Memory B cell (primary cell): ENCODE measurements at regions not wholly inside any gene's neighbourhood (a gene's known extent, or its start where the extent isn't known, plus 50 kb on each side); places are given as distances from the start of the nearest gene placed in this dataset.
"Not testable (repeated sequence)": the region's sequence is repeated elsewhere in the genome, so short reads cannot be mapped to it uniquely, and the experiment has no call there.

Source experiments
- ATAC-seq: fragments of 150-1000 bp; cut with Tn5 transposase; 2 replicates; pipeline ENCODE4 v1.10.0; 2021; ENCODE audit warnings: low read depth, mild to moderate bottlenecking, moderate library complexity
- DNase-seq, 2 donors: peaks; one replicate each; pipeline ENCODE4 v3.0.0; 2022; ENCODE audit warnings: low spot score in 2 of 2
- H3K27ac Mint-ChIP-seq: one replicate; pipeline ENCODE4 v1.8.0; 2022; ENCODE audit warnings: mild to moderate bottlenecking, moderate library complexity, mixed read lengths
- H3K27me3 Mint-ChIP-seq: one replicate; pipeline ENCODE4 v1.8.0; 2022; ENCODE audit warnings: mixed read lengths
- H3K36me3 Mint-ChIP-seq: one replicate; pipeline ENCODE4 v1.8.0; 2022; ENCODE audit warnings: mild to moderate bottlenecking, mixed read lengths
- H3K4me1 Mint-ChIP-seq: one replicate; pipeline ENCODE4 v1.8.0; 2022; ENCODE audit warnings: mixed read lengths
- H3K4me3 Mint-ChIP-seq: one replicate; pipeline ENCODE4 v1.8.0; 2022; ENCODE audit warnings: mild to moderate bottlenecking, moderate library complexity, mixed read lengths
- H3K9me3 Mint-ChIP-seq: one replicate; pipeline ENCODE4 v1.8.0; 2022; ENCODE audit warnings: mixed read lengths

DNA sequence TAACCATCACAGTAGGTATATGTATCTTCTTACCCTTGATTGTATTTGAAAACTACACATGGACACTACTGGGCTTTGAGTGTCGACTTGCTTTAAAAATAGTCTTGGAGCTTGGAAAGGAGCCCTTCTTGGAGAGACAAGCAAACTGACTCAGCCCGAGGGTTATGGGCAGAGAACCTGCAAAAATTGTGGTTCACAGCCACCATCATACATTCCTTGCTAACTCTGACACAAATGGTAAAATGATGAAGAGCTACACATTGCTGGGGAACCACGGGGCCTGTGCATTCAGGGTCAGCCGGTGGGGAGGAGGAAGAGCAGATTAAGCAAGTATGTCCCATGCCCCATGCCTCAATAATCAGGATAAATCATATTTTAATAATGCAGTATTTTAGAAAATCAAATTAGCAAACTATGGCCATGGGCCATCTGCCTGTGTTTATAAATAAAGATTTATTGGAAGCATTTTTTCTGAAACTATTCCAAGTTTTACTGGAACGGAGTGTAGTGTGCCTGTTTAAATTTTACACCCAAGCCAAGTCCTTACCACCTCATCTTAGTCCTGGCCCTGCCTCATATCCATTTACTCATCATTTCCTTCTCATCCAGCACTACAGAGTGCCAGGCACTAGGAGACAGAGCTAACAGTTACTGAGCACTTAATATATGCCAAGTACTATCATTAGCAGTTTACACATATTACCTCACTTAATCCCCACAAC is 195.7 kb downstream of the PALM2AKAP2 start:
- H3K27ac Mint-ChIP-seq = peak overlapping the region; percentile 96
- H3K36me3 Mint-ChIP-seq = peaks cover 5% of the 10 kb centered on the region
- H3K9me3 Mint-ChIP-seq = peaks cover 2% of the 10 kb centered on the region
- no peak for ATAC-seq
- H3K27me3 Mint-ChIP-seq = no peaks in the 10 kb centered on the region
- H3K4me1 Mint-ChIP-seq = peaks cover 56% of the 10 kb centered on the region
- DNase-seq = no peak
- H3K4me3 Mint-ChIP-seq = peak overlapping the region; percentile 52

DNA sequence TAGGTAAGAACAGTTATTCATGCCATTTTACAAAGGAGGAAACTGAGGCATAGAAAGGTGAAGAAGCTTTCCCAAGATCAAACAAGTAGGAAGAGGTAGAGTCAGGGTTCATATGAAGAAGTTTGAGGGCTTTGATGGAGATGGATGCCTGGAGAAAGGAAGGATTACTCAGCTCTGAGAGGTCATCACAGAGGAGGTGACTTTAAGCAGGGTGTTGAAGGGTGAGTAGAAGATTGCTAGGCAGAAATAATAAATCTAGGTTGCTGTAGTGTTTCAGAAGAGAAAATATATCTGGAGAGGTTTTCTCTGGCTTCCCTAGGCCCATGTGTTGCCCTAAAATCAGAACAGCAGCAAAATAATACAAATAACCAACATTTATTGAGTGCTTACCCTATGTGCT is 196.3 kb downstream of the PALM2AKAP2 start:
- Mint-ChIP-seq H3K4me3 (peak overlapping the region; percentile 52), H3K4me1 (peaks cover 56% of the 10 kb centered on the region), H3K36me3 (peaks cover 5% of the 10 kb centered on the region)

GRCh38 chr9:109977521-109977920 is 197.5 kb downstream of the PALM2AKAP2 start:
- H3K9me3 Mint-ChIP-seq = peaks cover 2% of the 10 kb centered on the region
- no peak for DNase-seq
- H3K4me1 Mint-ChIP-seq = peaks cover 45% of the 10 kb centered on the region
- H3K36me3 Mint-ChIP-seq = peaks cover 5% of the 10 kb centered on the region
- H3K27ac Mint-ChIP-seq = peak overlapping the region; percentile 96
- H3K27me3 Mint-ChIP-seq = no peaks in the 10 kb centered on the region
- ATAC-seq = no peak
- H3K4me3 Mint-ChIP-seq = no peak overlapping the region

More for the DNA sequence above, 196.3 kb downstream of the PALM2AKAP2 start:
- Mint-ChIP-seq H3K27ac (peak overlapping the region; percentile 96), H3K9me3 (peaks cover 2% of the 10 kb centered on the region), H3K27me3 (no peaks in the 10 kb centered on the region)
- no peak for ATAC-seq
- no peak for DNase-seq

DNA sequence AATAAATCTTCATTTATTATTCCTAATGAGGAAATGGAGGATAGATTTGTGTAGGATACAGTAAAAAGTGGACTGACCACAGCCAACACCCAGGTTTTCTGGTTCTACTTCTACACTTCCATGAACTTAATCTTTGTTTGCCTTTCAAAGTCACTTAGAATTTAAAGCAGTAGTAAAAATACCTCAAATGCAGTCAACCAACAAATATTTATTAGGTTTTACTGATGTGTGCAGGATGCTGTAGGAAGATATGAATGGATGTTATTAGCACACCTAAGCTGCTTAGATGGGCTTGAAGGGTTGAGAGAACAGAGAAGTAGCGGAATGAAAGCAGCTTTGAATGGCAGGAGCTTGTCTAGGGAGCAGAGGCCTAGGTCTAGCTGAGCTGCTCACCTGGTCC is 201.1 kb downstream of the PALM2AKAP2 start:
- ATAC-seq (no peak), DNase-seq (no peak)
- no peak overlapping the region for H3K4me3 Mint-ChIP-seq
- H3K36me3 Mint-ChIP-seq = peaks cover 1% of the 10 kb centered on the region
- peaks cover 19% of the 10 kb centered on the region for H3K4me1 Mint-ChIP-seq
- H3K27me3 Mint-ChIP-seq = no peaks in the 10 kb centered on the region
- no peaks in the 10 kb centered on the region for H3K9me3 Mint-ChIP-seq
- H3K27ac Mint-ChIP-seq = peak overlapping the region; percentile 11

DNA sequence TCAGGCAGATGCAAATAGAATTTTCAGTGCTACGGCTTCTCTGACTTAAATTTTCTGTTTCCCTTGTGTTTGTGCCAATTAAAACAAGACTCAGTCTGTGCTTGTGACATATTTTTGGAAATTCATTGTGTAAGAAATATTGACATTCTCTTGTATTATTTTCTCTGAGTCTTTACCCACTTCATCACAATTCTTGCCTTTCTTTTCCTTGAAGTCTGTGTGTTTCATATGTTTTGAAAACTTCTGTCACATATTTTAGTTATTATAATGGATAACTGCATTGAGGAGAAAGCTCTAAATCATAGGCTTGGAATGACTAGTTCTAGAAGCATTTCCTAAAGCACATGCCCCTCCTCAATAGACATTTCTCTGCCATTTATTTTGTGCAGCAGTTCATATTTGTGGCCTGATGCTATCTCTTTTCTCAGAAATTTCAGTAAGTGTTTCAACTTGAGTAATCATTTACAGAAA is 206.6 kb downstream of the PALM2AKAP2 start:
- no peaks in the 10 kb centered on the region for H3K4me1 Mint-ChIP-seq
- H3K27ac Mint-ChIP-seq = peak overlapping the region; percentile 4
- H3K9me3 Mint-ChIP-seq = peaks cover 4% of the 10 kb centered on the region
- DNase-seq (no peak), ATAC-seq (no peak)
- H3K4me3 Mint-ChIP-seq = no peak overlapping the region
- peaks cover 4% of the 10 kb centered on the region for H3K36me3 Mint-ChIP-seq
- no peaks in the 10 kb centered on the region for H3K27me3 Mint-ChIP-seq

DNA sequence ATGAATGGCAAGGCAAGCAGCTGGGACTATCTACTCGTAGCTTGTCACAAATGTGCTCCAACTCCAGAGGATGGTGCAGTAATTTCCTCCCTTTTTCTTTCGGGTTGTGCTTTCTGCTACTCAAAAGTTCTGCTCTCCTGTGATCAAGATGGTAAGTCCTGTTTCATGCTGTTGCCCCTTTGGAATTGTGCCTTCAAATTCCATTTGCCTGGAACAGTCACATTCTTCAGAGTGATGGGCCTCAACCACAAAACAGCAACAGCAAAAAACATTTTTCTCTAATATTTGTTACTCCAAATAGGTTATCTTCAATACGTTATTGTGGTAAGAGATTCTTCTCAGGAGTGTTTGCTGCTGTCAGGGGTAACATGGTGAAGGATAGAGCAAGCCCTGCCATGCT is 209.3 kb downstream of the PALM2AKAP2 start:
- H3K4me3 Mint-ChIP-seq = no peak overlapping the region
- H3K4me1 Mint-ChIP-seq = peaks cover 10% of the 10 kb centered on the region
- DNase-seq = no peak
- no peaks in the 10 kb centered on the region for H3K27me3 Mint-ChIP-seq
- no peak for ATAC-seq
- no peak overlapping the region for H3K27ac Mint-ChIP-seq
- H3K9me3 Mint-ChIP-seq = peaks cover 4% of the 10 kb centered on the region
- H3K36me3 Mint-ChIP-seq = peaks cover 4% of the 10 kb centered on the region

DNA sequence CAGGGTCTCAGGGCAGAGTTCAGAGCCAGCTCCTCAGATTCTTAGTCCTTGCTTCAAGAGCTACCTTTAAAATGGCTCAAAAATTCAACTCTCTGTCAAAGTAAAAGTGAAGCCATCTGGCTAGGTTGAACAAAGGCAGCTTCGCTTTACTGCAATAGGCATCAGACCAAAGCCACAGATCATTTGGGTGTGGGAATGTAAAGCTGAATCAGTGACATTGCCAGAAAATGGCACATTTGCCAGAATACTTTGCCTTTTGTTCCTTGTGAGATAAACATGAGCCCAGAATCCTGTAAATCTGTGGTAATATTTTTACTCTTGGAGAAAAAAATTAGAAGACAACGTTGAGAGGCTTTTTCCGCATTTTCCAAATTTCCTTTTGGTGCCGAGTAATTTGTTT is 210.5 kb downstream of the PALM2AKAP2 start:
- Mint-ChIP-seq H3K4me3 (no peak overlapping the region), H3K36me3 (peaks cover 7% of the 10 kb centered on the region)
- DNase-seq = no peak

GRCh38 chr9:109992293-109992692 is 212.3 kb downstream of the PALM2AKAP2 start:
- Mint-ChIP-seq H3K27ac (no peak overlapping the region), H3K4me1 (peaks cover 15% of the 10 kb centered on the region), H3K36me3 (peaks cover 8% of the 10 kb centered on the region), H3K9me3 (peaks cover 6% of the 10 kb centered on the region), H3K4me3 (no peak overlapping the region), H3K27me3 (no peaks in the 10 kb centered on the region)
- DNase-seq (no peak), ATAC-seq (no peak)

More for the DNA sequence above, 210.5 kb downstream of the PALM2AKAP2 start:
- no peak for ATAC-seq
- Mint-ChIP-seq H3K27ac (no peak overlapping the region), H3K4me1 (peaks cover 15% of the 10 kb centered on the region), H3K9me3 (peaks cover 6% of the 10 kb centered on the region), H3K27me3 (no peaks in the 10 kb centered on the region)

DNA sequence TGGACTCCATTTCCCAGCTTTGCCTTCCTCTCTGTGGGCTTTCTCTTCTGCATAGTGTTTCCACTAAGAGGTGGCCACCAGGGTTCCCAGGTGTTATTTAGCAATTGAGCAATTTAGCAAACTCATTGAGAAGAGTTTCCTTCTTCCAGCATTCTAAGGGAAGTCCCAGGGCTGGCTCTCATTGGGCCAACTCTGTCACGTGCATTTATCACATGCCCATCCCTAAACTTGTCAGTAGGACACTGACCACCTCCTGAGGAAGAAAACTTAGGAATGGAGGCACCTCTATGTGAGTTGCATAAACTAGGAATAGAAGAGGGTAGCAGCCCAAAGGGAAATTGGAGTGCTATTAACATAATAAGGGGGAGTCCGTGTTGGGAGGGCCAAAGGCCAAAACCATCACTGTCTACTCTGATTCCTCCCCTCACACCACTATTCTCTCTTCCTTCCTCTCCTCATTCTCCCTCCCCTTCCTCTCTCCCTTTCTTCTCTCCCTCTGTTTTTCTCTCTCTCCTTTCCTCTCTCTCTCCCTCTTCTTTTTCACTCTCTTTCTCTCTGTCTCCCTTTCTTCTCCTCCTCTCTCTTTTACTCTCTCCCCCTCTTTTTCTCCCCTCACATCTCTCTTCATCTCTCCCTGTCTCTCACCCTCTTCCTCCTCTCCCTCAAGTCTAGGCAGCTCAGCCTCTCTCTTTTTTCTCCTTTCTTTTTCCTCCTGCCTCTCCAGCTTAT is 213.4 kb downstream of the PALM2AKAP2 start:
- no peak overlapping the region for H3K4me3 Mint-ChIP-seq

GRCh38 chr9:109994141-109994540 is 213.8 kb downstream of the C9orf152 start:
- ATAC-seq = no peak
- H3K27ac Mint-ChIP-seq = no peak overlapping the region
- H3K4me3 Mint-ChIP-seq = no peak overlapping the region
- no peak for DNase-seq
- peaks cover 2% of the 10 kb centered on the region for H3K9me3 Mint-ChIP-seq
- H3K36me3 Mint-ChIP-seq = peaks cover 4% of the 10 kb centered on the region
- no peaks in the 10 kb centered on the region for H3K27me3 Mint-ChIP-seq
- peaks cover 15% of the 10 kb centered on the region for H3K4me1 Mint-ChIP-seq

More for the DNA sequence above, 213.4 kb downstream of the PALM2AKAP2 start:
- H3K9me3 Mint-ChIP-seq = peaks cover 3% of the 10 kb centered on the region
- DNase-seq (no peak), ATAC-seq (no peak)
- peaks cover 5% of the 10 kb centered on the region for H3K36me3 Mint-ChIP-seq
- no peak overlapping the region for H3K27ac Mint-ChIP-seq
- no peaks in the 10 kb centered on the region for H3K27me3 Mint-ChIP-seq
- peaks cover 15% of the 10 kb centered on the region for H3K4me1 Mint-ChIP-seq

DNA sequence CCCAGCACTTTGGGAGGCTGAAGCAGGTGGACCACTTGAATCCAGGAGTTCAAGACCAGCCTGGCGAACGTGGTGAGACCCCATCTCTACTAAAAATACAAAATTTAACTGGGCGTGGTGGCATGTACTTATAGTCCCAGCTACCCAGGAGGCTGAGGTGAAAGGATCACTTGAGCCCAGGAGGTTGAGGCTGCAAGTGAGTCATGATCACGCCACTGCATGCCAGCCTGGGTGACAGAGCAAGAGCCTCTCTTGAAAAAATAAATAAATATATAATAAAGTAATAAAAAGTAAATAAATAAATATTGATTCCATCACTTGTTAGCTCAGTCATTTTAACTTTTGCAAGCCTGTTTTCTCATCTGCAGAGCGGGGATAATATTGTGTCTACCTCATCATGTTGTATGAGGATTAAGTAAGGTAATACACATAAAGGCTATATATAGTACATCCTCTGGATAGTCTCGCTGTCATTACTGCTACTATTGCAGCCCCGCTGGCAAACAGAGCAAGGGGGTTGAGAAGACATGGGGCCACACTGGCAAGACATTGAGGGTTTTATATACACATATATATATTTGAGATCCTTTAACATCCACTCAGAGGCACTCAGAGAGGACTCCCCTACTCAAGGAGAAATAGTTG is 210.9 kb downstream of the C9orf152 start:
- peaks cover 18% of the 10 kb centered on the region for H3K4me1 Mint-ChIP-seq
- ATAC-seq (no peak), DNase-seq (no peak)
- H3K27ac Mint-ChIP-seq = no peak overlapping the region
- H3K9me3 Mint-ChIP-seq = peaks cover 4% of the 10 kb centered on the region
- no peaks in the 10 kb centered on the region for H3K27me3 Mint-ChIP-seq
- H3K36me3 Mint-ChIP-seq = peaks cover 8% of the 10 kb centered on the region
- no peak overlapping the region for H3K4me3 Mint-ChIP-seq

GRCh38 chr9:109997682-109998081 is 210.3 kb downstream of the C9orf152 start:
- Mint-ChIP-seq H3K9me3 (peaks cover 4% of the 10 kb centered on the region), H3K27ac (peak overlapping the region; percentile 48), H3K27me3 (no peaks in the 10 kb centered on the region), H3K4me3 (no peak overlapping the region), H3K36me3 (peaks cover 8% of the 10 kb centered on the region), H3K4me1 (peaks cover 18% of the 10 kb centered on the region)
- no peak for ATAC-seq
- DNase-seq = no peak

DNA sequence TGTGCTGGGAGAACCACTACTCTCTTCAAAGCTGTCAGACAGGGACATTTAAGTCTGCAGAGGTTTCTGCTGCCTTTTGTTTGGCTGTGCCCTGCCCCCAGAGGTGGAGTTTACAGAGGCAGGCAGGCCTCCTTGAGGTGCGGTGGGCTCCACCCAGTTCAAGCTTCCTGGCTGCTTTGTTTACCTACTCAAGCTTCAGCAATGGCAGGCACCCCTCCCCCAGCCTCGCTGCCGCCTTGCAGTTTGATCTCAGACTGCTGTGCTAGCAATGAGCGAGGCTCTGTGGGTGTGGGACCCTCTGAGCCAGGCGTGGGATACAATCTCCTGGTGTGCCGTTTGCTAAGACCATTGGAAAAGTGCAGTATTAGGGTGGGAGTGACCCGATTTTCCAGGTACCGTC is 202.4 kb downstream of the C9orf152 start:
- DNase-seq = peak in 1 of 2 donors; percentile 16
- Mint-ChIP-seq H3K27ac (peak overlapping the region; percentile 61), H3K36me3 (peaks cover 20% of the 10 kb centered on the region), H3K4me1 (peaks cover 26% of the 10 kb centered on the region), H3K9me3 (peaks cover 15% of the 10 kb centered on the region), H3K4me3 (peak overlapping the region; percentile 79)
- ATAC-seq, H3K27me3 Mint-ChIP-seq: not testable (repeated sequence)

DNA sequence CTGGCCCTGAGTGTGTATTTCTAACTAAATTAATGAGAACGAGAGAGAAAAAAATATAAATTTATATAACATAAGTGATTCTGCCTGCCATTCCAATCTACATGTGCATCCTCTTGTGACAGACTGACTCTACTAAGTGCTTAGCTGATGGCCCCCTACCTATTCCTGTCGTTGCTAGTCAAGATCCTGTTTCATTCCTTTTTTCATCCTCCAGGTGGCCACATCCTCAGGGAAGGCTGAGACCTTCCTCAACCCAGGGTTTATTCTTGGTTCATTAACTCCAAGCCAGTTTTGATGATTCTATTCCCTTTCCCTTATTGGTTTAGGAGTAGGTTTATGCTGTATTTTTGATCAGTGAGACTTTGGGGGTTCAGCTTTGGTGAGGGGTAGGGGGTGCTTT is 201.3 kb downstream of the C9orf152 start:
- H3K9me3 Mint-ChIP-seq = peaks cover 13% of the 10 kb centered on the region
- DNase-seq = no peak
- H3K27ac Mint-ChIP-seq = peak overlapping the region; percentile 64
- ATAC-seq = no peak
- H3K27me3 Mint-ChIP-seq = no peaks in the 10 kb centered on the region
- H3K4me1 Mint-ChIP-seq = peaks cover 26% of the 10 kb centered on the region
- H3K36me3 Mint-ChIP-seq = peaks cover 16% of the 10 kb centered on the region
- H3K4me3 Mint-ChIP-seq = no peak overlapping the region
